Activated CD4-positive, CD25-positive, alpha-beta regulatory T cell treated with anti-CD3 and anti-CD28 coated beads, Interleukin-2, amount 50 U/mL, for 72 hours (primary cell): ENCODE measurements at regions not wholly inside any gene's neighbourhood (a gene's known extent, or its start where the extent isn't known, plus 50 kb on each side); places are given as distances from the start of the nearest gene placed in this dataset.

Source experiments
- DNase-seq: peaks from one replicate; pipeline ENCODE4 v3.0.0; 2021

DNA sequence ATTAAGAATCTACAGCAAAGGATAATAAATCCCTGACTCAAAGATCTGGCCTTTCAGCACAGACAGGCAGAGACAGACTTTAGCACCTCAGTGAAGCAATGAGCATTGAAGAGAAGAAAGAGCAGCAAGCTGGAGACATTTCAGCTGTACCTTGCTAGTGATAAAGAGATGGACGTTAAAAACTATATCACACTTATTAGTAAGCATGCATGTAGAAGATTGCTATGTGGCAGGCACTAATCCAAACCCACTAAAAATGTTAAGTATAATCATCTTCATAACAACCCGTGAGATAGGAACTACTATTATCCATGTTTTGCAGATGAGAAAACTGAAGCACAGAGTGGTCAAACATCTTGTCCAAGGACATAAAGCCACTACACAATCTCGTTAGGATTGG lies 1538.3 kb upstream of the FLRT2 start:
- DNase-seq = no peak

DNA sequence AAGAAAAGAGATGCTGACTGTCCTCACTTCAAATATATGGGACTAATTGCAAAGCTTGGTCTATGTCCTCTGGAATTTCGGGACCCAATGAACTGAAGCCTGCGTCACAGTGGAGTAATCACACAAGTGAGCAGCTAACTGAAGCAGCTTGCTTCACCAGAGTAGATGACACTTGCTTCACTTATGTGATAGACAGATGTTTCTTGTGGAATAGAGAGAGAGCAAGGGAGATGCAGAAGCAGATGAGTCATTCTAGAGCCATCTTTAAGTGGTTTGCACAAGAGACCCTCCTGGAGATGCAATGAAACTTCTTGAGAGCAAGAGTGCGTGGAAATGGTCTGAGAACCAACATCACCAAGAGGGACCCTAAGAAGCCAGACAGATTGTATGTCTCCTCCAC lies 1537.1 kb upstream of the FLRT2 start:
- DNase-seq = no peak

DNA sequence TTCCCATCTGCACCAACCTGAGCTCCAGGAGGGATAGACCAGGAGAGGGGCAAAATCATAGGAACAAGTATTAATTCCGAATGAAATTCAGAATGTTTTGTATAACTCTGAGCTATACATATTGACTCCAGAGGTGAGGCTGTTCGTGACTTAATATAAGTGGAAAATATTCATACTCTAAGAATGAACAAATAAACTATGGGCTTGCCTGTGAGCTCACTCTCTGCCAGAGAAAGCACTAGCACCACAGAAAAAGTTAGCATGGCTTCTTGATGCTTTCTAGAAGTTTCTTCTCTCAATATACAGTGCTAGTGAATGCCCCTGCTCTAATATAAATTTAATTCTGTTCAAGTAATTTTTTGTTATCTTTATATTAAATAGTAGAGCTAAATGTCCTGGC lies 1536.4 kb upstream of the FLRT2 start:
- DNase-seq = no peak

DNA sequence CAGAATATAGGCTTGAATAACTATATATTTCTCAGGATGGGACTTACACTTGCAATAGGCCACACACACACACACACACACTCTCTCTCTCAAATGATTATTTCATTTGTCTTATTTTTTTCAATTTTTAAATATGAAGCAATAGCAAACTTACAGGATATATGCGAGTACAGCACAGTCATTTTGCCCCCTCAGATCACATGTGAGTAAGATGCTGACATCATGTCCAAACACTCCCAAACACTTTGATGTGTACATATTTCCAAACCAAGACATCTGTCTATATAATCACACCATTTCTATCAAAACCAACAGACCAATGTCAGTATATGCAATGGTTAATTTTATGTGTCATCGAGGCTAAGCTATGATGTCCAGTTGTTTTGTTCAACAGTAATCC lies 1535.9 kb upstream of the FLRT2 start:
- no peak for DNase-seq

DNA sequence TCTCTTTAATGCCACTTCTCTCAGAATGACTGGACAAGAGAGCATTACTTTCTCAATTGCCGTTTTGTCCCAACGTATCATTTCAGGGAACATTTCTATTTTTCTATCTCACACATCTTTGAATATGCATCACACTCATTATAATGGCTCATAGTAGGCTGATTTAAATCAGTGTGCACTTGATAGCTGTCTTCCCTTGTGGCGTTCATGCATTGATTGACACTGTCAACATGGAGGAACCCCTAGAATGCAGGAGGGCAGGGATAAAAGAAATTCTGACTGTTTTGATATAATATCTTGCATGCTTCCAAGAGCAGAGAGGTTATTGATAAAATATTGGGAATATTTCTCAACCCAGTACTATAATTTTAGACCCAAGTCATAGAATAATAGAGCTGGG lies 1528.9 kb upstream of the FLRT2 start:
- no peak for DNase-seq

DNA sequence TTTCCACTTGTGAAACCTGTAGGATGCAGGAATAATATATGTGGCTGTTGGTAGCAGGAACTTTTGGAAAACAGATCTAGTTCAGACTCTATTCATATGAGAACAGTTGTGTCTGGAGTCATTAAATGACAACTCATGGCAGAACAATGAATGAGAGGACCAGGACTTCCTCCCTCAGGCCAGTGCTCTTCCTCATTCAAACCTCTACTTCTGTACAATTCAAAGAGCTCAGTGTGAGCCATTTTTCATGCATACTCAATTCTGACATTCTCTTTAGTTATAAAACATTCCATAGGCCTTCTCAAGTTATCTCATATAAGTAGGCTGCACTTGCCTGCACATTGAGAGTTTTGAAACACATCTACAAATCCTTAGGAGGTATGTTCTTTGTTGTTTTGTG lies 1526.6 kb upstream of the FLRT2 start:
- DNase-seq = no peak

DNA sequence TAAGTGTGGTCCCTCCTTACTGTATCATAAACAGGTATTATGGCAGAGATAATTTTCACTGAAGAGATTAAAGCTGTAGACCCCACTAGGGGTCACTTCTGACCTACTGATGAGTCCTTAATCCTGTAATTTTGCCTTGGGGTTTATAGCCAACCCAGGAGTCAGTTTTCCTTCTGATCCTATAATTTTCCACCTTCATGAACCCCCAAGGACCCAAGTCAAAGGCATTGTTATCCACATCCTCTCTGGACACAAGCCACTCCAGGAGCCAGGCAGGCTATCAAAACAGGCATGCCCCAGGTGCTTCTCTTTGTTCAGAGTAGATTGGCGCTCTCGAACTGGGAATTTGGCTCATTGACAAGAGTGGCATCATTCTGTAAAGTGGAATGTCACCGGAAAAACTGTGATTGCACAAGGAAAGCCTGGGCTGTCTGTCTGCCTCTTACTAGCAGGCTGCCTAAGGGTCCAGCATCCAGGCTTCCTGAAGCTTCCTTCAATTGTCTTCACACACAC lies 1523.2 kb upstream of the FLRT2 start:
- no peak for DNase-seq

DNA sequence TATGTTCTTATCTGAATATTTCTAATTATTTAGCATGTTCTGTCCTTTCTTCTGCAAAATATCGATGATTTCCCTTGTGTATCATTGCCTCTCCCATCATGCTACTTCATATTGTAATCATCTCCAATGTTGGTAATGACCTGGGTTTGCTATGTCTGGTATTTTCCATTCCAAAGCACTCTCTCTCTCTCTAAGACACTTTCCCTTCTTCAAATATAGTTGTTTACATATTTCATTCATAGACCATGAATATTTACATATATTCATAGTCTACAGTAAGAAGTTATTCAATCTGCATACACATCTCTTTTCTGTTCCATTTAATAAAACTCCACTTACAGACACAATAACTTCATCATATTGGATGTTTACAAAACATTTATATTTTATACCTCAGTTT lies 1516.5 kb upstream of the FLRT2 start:
- no peak for DNase-seq

DNA sequence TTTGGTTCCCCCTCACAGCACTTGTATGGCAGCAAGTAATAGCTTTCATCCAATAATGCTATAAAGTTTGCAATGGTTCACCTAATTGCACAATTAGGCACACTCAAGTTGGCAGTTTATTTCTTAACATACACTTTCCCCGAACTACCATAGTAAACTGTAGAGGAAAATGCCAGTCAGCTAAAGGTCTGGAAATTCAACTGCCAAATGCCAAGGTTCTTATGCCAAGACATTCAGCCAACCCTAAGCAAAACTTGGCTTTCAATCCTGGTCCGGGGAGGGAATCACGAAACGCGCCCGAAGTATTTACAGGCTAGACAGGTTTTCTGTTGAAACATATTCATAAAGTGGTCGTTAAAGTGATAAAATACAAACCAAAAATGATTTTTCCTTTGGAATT lies 1512.4 kb upstream of the FLRT2 start:
- DNase-seq = no peak

DNA sequence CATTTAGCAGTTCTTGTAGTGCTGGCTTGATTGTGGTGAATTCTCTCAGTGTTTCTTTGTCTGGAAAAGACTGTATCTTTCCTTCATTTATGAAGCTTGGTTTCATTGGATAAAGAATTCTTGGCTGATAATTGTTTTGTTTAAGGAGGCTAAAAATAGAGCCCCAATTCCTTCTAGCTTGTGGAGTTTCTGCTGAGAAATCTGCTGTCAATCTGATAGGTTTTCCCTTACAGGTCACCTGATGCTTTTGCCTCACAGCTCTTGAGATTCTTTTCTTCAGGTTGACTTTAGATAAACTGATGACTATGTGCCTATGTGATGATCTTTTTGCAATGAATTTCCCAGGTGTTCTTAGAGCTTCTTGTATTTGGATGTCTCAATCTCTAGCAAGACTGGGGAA lies 1508.5 kb upstream of the FLRT2 start:
- DNase-seq = no peak

DNA sequence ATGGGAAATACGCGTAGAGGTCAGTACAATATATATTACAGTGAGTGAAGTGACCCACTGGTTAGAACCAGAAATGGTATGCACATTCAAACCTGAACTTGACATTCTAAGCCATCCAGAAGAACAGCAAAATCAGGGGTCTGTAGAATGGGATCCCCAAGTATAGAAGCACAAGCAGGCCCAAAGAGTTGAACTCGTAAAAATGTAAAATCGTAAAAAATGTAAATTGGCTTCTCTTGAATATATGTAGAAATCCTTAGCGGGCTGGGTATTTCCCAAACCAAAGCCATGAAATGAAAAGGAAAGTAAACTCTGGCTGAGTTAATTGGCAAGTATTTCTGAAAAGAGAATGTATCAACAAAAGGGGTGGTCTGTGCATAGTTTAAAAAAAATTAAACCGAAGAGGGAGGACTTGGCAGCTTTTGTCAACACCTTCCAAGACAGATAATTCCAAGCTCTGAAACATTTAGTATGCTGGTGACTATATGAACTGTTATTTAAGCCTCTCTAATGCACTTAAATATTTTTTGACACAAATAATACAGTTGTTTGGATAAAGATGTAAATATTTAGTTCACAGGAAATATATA lies 1505.6 kb upstream of the FLRT2 start:
- no peak for DNase-seq

DNA sequence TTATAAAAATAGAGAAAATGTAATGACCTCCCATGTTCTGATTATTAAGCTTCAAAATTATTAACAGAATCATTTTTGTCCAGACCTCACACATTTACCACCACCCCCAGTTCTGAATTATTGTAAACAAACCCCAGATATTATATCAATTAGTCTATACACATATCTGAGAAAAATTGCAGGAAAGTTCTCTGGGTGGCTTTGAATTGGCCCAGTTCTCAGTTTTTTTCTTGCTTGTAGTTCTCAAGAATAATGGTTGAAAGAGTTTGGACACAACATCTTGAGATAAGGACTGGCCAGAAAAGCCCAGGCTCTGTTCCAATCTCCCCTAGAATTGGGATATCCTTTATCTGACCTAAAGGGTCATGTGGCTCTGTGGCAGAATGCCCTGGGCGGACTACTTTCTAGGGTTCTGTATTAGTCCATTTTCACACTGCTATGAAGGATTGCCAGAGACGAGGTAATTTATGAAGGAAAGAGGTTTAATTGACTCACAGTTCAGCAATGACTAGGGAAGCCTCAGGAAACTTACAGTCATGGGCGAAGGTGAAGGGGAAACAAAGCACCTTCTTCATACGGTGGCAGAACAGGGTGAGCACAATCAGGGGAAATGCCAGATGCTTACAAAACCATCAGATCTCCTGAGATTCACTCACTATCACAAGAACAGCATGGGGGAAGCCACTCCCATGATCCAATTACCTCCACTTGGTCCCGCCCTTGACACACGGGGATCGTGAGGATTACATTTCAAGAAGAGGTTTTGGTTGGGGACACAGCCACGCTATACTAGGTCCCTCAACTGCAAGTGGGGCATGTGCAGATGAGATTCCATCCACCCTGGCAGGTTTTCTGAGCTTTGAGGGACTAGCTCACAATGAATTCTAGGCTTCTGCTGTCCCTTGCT lies 1504.6 kb upstream of the FLRT2 start:
- DNase-seq = no peak

DNA sequence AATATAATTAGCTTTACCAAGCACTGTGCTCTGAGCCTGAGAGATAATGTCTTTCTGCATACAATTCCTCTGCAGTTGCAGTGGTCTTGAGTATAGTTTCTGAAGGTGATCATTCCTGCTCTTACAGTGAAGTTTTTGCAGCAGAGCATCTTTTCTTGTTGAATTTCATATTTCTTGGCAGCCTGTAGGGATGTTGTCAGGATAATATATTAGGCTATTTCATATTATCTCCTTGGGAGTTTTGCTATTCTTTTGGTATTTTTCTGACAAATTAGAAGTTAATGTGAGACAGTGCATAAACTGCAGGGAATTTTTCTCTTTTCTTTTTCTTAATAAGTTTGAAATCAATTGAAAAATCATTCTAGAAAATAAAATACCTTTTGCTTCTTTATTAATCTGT lies 1502.6 kb upstream of the FLRT2 start:
- no peak for DNase-seq

DNA sequence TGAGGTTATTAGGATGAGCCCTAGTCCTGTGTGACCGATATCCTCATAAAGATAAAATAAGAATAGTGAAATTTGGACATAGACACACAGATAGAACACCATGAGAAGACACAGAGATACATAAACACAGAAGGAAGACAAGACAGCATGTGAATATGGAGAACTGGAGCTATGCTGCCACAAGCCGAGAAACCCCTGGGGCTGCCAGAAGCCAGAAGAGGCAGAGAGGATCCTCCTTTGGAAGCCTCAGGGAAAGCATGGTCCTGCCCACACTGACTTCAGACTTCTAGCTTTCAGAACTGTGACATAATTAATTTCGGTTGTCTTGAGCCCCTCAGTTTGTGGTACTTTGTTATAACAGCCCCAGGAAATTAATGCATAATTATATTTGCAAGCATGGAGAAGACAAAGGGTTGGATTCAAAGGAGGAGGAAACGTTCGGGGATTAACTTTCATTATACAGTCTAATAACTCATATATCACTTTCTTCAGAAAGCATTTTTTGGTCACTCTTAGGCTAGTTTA lies 1501.8 kb upstream of the FLRT2 start:
- DNase-seq = no peak

DNA sequence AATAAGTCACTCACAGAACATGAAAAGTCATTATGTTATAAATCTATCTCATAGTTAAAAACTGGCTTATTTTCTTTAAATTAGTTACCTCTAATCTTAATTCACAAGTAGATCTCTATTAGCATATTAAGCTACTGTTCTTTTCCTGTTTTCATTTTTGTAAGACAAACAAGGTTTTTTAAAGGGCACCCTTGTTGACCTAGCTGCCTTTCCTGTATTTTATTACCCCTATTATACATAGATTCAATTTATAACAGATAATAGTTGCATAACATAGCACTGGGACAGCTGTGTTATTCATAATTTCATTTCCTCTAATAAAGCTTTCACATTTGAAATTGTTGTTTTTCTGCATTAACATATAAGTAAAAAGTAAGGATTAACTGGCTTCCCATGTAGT lies 1500.7 kb upstream of the FLRT2 start:
- no peak for DNase-seq

DNA sequence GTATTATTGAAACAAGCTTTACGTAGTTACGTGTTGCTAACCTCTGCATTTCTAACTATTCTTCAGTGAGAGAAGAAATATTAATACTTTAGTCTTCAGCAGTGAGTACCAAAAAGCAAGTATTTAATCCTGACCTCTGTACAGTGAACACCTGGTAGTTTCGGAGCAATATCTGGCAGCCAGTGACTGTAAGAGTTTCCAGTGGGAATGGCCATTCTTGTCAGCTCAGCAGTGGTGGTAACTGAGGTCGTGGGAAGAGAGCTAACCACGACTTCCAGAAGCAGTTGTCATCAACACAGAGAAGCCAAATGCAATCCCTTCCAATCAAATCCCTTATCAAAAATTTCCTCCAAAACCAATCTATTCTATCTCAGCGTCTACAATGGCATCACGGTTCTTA lies 1500.2 kb upstream of the FLRT2 start:
- no peak for DNase-seq

DNA sequence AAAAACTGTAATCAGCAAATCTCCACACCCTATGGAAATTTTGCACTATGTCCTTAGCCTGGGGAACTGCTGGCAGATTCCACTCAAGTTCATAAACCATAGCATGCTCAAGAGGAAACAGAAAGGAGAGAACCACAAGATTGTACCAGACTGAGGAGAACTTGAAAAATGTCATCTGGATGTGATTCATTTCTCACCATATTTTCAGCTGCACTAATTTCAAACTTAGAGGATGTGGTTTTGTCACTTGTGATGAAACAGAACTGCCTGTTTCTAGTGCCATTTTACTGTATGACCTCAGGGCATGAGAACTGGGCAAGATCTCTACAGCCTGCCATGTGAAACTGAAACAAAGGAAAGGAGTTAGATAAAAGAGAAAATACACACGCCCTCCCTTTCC lies 1493.1 kb upstream of the FLRT2 start:
- DNase-seq = no peak

DNA sequence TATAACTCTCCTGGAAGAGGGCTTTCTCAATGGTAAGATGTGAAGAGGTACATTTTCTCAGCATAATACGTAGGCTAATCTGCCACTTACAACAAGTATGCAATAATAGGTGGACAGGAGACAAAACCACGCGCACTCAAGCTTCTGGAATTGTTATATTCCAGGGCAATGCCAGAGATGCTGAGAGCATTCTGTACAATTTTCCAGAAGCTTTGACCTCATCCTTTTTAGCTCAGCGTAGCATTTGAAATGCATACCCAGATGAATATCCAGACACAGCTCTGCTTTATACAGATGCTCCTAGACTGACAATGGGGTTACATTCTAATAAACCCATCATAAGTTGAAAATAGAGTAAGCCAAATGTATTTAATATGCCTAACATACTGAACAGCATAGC lies 1492.4 kb upstream of the FLRT2 start:
- no peak for DNase-seq

DNA sequence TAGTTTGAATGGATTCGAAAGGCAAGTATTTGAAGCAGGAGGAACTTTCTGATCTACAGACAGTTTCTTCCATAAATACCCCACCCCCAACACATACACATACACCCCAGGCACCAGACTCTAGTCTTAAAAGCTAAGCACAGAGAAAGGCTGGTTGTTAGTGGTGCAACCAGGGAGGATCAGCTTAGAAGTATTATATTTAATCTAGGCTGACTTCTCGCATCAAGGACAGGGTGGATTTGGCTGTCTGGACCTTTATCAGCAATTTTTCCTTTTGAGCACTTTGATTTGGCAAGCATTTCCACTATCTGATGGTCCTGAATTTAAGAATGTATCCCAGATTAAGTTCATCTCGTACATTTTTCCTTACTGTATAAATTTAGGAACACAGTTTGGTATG lies 1489.8 kb upstream of the FLRT2 start:
- DNase-seq = no peak

DNA sequence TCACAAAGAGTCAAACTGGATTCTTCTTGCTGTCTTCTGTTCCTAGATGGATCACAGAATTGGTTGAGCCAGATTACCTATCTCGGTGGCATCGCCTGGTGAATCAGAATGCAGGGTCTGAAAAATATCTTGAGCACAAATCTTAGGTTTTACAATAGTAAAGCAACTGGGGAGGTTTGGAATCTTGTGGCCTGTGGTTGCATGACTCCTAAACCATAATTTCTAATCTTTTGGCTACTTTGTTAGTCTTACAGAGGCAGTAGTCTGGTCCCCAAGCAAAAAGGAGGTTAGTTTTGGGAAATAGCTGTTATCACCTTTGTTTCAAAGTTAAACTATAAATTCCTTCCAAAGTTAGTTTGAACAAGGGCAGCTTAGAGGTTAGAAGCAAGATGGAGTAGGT lies 1488.5 kb upstream of the FLRT2 start:
- no peak for DNase-seq

DNA sequence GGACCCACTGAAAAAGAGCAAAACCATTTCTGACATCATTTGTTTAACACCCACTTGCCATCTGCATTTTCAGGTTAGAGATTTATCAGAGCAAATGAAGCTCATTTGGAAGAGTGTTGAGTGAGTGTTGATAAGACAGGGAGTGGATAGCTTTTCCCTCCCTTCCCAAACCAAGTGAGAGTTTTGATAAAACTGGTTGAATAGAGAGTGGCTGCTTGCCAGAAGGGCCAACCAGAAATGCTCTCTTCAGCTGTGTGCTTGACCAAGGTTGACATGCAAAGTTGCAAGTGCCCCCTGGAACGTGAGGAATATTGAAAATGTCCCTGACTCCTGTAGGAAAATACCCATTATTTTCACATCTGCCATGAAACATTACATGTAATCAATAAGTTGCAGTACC lies 1487.0 kb upstream of the FLRT2 start:
- no peak for DNase-seq

DNA sequence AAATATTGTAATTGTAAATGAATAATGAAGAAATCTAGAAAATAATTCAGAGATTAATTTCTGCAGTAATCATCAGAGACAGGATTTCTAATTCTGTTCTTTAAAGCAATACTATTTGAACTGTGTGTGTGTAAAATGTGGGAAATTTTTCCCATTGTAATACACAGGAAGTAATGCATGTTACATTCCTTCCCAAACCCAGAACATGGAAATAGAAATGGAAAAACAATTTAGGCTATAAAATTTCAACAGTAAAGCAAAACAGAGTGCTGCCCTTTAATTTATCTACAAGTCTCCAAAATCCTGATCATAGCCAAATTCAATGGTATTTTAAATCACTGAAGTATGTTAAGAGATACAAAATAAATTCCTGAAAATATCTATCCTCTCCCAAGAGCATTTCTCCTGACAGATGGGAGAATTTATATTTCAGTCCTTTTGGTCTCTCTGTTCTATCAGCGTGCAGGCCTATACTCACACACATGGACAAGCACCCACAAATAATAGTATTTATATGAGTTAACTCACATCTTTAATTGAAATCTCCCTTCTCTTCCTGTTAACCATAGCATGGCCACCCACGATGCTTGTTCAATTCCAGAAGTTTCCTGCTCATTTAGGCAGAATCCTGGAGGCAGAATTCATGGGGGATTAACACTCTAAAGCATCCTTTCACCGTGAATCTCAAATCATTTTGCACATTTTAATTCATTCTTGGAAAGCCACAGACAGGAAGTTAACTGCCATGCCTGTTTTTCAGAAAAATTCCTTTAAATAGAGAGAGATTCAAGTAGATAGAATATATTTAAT lies 1465.4 kb upstream of the FLRT2 start:
- DNase-seq = no peak

DNA sequence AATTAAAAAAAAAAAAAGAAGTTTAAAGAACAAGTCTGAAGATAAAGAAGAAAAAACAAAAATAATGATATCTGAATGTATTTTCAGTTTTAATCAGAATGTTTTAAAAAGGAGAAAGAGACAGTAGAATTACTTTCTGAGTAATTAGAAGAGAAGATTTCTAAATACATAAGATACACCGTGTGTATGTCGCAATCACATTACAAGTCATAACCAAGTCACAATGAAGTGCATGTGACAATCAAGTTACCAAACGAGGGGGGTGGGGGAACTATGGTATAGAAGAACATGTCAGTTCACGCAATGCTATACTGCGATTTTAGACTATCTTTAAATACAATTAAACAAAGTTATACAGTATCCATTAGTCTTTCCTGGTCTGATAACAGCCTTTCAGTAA lies 1464.1 kb upstream of the FLRT2 start:
- DNase-seq = no peak

DNA sequence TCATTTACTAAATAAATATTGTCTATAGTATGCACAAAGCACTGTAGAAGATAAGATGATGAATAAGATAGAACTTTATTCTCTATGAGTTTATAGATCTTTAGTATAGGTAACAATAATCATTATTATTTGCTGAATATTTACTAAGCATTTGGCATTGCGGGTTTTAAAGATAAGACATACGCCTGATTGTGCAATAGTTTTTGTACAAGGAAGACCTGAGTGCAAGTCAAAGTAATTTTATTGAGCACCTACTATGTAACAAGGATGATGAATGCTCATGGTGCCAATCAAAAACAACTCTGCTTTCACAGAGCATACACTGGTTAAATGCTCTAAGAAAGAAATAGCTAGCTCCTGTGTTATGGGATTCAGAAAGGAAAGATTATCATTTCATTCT lies 1461.7 kb upstream of the FLRT2 start:
- no peak for DNase-seq
